ENCODE measurements at regions not wholly inside any gene's neighbourhood (a gene's known extent, or its start where the extent isn't known, plus 50 kb on each side); places are given as distances from the start of the nearest gene placed in this dataset.

DNA sequence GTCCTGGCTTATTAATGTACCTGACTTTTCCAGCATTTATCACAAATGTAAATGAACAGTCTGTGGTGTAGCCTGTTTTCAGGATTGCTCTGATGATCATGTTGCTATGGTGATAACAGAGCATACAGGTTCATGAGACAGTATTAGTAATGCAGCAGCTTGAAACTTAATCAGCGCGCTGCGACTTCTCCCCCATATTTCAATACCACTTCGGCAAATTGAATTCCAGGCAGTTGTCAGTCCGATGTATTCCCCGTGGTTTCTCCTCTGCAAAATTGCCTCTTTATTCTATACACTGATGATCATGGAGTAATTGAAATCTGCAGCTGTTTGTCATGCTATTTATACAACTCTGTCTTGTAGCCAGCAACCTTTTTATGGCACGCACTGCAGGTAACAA, 239.3 kb downstream of the C4orf33 start:
- Histone ChIP-seq H3K4me1 (no peaks in the 10 kb centered on the region), H3K4me3 (no peak overlapping the region), H3K27me3 (ENCODE audit: low read depth) (peaks cover 8% of the 10 kb centered on the region), H3K36me3 (no peaks in the 10 kb centered on the region), H3K9me3 (replicated peaks) (no peaks in the 10 kb centered on the region), H3K27ac (replicated peaks) (no peak overlapping the region)
- TF ChIP-seq, protein P1, sequence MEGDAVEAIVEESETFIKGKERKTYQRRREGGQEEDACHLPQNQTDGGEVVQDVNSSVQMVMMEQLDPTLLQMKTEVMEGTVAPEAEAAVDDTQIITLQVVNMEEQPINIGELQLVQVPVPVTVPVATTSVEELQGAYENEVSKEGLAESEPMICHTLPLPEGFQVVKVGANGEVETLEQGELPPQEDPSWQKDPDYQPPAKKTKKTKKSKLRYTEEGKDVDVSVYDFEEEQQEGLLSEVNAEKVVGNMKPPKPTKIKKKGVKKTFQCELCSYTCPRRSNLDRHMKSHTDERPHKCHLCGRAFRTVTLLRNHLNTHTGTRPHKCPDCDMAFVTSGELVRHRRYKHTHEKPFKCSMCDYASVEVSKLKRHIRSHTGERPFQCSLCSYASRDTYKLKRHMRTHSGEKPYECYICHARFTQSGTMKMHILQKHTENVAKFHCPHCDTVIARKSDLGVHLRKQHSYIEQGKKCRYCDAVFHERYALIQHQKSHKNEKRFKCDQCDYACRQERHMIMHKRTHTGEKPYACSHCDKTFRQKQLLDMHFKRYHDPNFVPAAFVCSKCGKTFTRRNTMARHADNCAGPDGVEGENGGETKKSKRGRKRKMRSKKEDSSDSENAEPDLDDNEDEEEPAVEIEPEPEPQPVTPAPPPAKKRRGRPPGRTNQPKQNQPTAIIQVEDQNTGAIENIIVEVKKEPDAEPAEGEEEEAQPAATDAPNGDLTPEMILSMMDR (IDR thresholded peaks at IDR 0.05; ENCODE audit: borderline replicate concordance): no peak
- DNase-seq: no peak
- intact Hi-C loops (cut with micrococcal nuclease): no loop called here

DNA sequence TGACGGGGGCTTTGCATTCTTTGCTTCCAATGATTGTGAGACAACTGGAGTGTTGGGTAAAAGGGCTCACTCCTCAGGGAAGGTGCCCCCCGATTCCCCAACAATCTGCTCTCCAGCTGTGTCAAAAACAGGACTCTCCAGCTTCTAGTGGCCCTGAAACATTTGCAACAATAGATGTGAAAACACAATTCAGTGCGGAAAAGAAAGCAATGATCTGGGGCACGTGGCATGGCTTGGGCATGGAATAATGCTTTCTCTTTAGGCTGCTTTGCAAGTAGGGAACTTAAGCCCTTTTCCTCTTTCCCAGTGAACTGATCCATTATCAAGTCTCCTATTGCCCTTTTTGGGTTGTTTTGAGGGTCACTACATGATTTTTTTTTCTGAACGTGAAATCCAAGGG, 239.9 kb downstream of the C4orf33 start:
- no peak for DNase-seq

DNA sequence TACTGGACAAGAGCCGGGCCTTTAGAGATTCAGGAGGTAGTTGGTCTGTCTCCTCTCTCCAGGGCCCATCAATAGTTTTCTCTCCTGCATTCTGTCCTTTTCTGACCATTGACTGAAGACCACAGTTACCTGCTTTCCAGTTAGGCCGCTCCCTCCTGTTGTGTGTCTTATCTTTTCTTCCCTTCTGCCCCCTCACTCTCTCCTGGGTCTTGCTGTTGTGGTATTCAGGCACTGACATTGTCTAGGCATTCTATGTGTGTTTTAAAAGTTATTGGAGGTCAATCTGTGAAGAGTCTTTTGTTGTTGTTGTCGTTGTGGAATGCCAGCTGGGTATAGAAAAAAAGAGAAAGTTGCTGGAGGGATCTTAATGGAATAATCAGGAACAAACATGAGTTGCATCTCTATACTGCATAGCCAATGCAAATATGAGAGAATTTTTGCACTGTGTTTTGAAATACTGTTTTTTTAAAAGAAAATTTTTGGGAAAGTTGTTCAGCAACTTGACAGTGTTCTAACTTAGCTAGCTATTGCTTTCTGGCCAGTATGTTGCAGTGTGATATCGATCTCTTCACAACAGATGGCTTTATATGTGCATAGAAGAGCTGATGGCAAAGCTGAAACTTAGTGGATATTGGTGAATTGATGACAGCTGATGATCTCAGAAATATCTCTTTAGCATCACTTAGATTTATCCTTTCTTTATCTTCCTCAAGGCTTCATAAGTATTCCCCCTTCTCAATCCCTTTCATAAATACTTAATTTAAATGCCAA, 240.7 kb downstream of the C4orf33 start:
- Histone ChIP-seq H3K27me3 (ENCODE audit: low read depth) (peaks cover 20% of the 10 kb centered on the region), H3K4me1 (no peaks in the 10 kb centered on the region), H3K4me3 (no peak overlapping the region), H3K36me3 (no peaks in the 10 kb centered on the region), H3K27ac (replicated peaks) (no peak overlapping the region), H3K9me3 (replicated peaks) (no peaks in the 10 kb centered on the region)
- TF ChIP-seq, protein P1 (IDR thresholded peaks at IDR 0.05; ENCODE audit: borderline replicate concordance): no peak
- intact Hi-C loops (cut with micrococcal nuclease): no loop called here
- DNase-seq: no peak

More for the DNA sequence above, 239.9 kb downstream of the C4orf33 start:
- H3K4me3 ChIP-seq: no peak overlapping the region
- TF ChIP-seq, protein P1 (IDR thresholded peaks at IDR 0.05; ENCODE audit: borderline replicate concordance): no peak
- no peaks in the 10 kb centered on the region for H3K36me3 ChIP-seq
- H3K27me3 ChIP-seq (ENCODE audit: low read depth): peaks cover 12% of the 10 kb centered on the region
- H3K27ac ChIP-seq (replicated peaks): no peak overlapping the region
- intact Hi-C loops (cut with micrococcal nuclease): no loop called here
- H3K4me1 ChIP-seq: no peaks in the 10 kb centered on the region
- H3K9me3 ChIP-seq (replicated peaks): no peaks in the 10 kb centered on the region

DNA sequence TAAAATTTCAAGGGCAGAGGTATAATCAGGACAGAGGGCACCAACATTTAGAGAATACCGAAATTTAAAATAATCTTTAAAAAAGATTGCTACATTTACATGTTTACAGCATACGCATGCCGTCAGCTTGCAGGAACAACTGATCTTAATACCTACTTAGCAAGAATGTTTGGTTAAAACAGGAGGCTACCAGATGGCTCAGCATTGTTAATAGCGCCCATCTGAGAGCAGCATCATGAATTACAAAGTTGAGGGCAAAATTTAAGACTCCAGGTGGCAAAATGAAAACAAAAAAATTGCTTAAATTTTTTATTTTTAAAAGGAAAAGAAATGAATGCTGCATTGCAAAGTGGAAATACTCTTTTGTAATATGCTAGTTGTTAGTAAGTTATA, 241.3 kb downstream of the C4orf33 start:
- no peaks in the 10 kb centered on the region for H3K36me3 ChIP-seq
- TF ChIP-seq, protein P1 (IDR thresholded peaks at IDR 0.05; ENCODE audit: borderline replicate concordance): no peak
- DNase-seq: no peak
- peaks cover 20% of the 10 kb centered on the region for H3K27me3 ChIP-seq (ENCODE audit: low read depth)
- H3K4me3 ChIP-seq: no peak overlapping the region
- no peaks in the 10 kb centered on the region for H3K9me3 ChIP-seq (replicated peaks)
- intact Hi-C loops (cut with micrococcal nuclease): no loop called here
- H3K27ac ChIP-seq (replicated peaks): no peak overlapping the region
- H3K4me1 ChIP-seq: no peaks in the 10 kb centered on the region

DNA sequence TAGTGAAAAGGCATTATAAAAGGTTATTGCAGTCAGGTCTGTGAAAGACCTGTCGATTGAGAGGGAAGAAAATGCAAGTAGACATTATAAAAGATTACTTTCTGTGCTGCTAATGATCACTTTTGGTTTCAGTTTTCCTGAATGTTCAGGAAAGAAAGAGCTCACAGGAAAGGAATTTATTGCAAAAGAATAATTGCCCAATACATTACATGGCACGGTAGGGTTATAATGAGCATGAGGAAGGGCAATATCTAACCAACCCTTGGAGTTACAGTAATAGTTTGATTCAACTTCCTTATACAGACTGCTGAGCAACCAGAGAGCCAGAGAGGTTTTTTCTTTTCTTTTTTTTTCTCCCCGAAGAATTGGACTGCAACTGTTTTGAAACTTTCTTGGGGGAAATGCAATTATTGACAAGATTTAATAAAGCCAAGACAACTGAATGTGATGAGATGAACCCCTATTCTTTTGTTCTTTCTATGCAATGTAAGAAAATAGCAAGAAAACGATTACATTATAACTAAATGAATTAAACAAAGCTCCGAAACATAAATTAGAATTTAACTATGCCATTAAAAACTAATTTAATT, 247.0 kb downstream of the C4orf33 start:
- peaks cover 28% of the 10 kb centered on the region for H3K27me3 ChIP-seq (ENCODE audit: low read depth)
- H3K36me3 ChIP-seq: no peaks in the 10 kb centered on the region
- no peaks in the 10 kb centered on the region for H3K9me3 ChIP-seq (replicated peaks)
- H3K27ac ChIP-seq (replicated peaks): no peak overlapping the region
- TF ChIP-seq, protein P1 (IDR thresholded peaks at IDR 0.05; ENCODE audit: borderline replicate concordance): no peak
- intact Hi-C loops (cut with micrococcal nuclease): no loop called here
- no peak for DNase-seq
- H3K4me3 ChIP-seq: no peak overlapping the region
- no peaks in the 10 kb centered on the region for H3K4me1 ChIP-seq

Measured in left ventricle myocardium inferior (tissue), 1 donor.